Liver (tissue), 8 donors: ENCODE measurements at regions not wholly inside any gene's neighbourhood (a gene's known extent, or its start where the extent isn't known, plus 50 kb on each side); places are given as distances from the start of the nearest gene placed in this dataset.

Experiments used
- DNase-seq: peaks from one replicate; pipeline ENCODE4 v3.0.0-alpha.2; 2017; ENCODE audit warnings: low spot score
- H3K27ac ChIP-seq, 2 donors: one replicate each; pipeline ENCODE4 v1.7.0; 2013; ENCODE audit warnings: inconsistent platforms in 2 of 2, low read length in 2 of 2, control low read depth in 1 of 2, low read depth in 1 of 2, mild to moderate bottlenecking in 1 of 2
- H3K27me3 ChIP-seq, 4 donors: one replicate each; pipeline versions ENCODE4 v1.6.1 to v1.7.0; 2013; ENCODE audit warnings: low read length in 3 of 4, inconsistent platforms in 1 of 4, mild to moderate bottlenecking in 1 of 4, moderate library complexity in 1 of 4; ENCODE audit not compliant: control insufficient read depth in 4 of 4, insufficient read depth in 4 of 4
- H3K36me3 ChIP-seq, 4 donors: one replicate each; pipeline versions ENCODE4 v1.6.1 to v1.7.0; 2013; ENCODE audit warnings: low read length in 3 of 4, mild to moderate bottlenecking in 3 of 4, low read depth in 1 of 4, moderate library complexity in 1 of 4; ENCODE audit not compliant: control insufficient read depth in 4 of 4, insufficient read depth in 3 of 4
- H3K4me1 ChIP-seq, 4 donors: one replicate each; pipeline versions ENCODE4 v1.6.1 to v1.7.0; 2013; ENCODE audit warnings: low read length in 3 of 4, mild to moderate bottlenecking in 3 of 4, moderate library complexity in 1 of 4; ENCODE audit not compliant: control insufficient read depth in 4 of 4, insufficient read depth in 4 of 4
- H3K4me3 ChIP-seq, 3 donors: one replicate each; pipeline versions ENCODE4 v1.6.1 to v1.7.0; 2013; ENCODE audit warnings: low read length in 3 of 3, control low read depth in 1 of 3, low read depth in 1 of 3, mild to moderate bottlenecking in 1 of 3
- H3K9ac ChIP-seq, 2 donors: one replicate each; pipeline ENCODE4 v1.7.0; 2013; ENCODE audit warnings: low read length in 2 of 2, mild to moderate bottlenecking in 2 of 2, moderate library complexity in 2 of 2, control low read depth in 1 of 2, low read depth in 1 of 2
- H3K9me3 ChIP-seq, 4 donors: one replicate each; pipeline versions ENCODE4 v1.6.1 to v1.7.0; 2013; ENCODE audit warnings: low read length in 3 of 4; ENCODE audit not compliant: control insufficient read depth in 4 of 4
- EGR1 ChIP-seq, 2 donors: IDR thresholded peaks; 2 replicates each; pipeline ENCODE4 v1.6.1; 2016 to 2018; ENCODE audit warnings: antibody characterized with exemption in 2 of 2, low read depth in 2 of 2
- FOXA1 ChIP-seq: IDR thresholded peaks from 2 replicates; pipeline ENCODE4 v1.6.1; 2016; ENCODE audit warnings: antibody characterized with exemption
- HNF4A ChIP-seq, 2 donors: conservative IDR thresholded peaks; 2 replicates each; pipeline ENCODE4 v1.6.1; 2016; ENCODE audit warnings: antibody characterized with exemption in 2 of 2, mild to moderate bottlenecking in 2 of 2
- HNF4G ChIP-seq: IDR thresholded peaks from 2 replicates; pipeline ENCODE4 v1.6.1; 2016; ENCODE audit warnings: antibody characterized with exemption
- JUND ChIP-seq, 2 donors: IDR thresholded peaks; 2 replicates each; pipeline ENCODE4 v1.6.1; 2016; ENCODE audit warnings: antibody characterized with exemption in 2 of 2
- RAD21 ChIP-seq, 2 donors: IDR thresholded peaks; 2 replicates each; pipeline ENCODE4 v1.6.1; 2016; ENCODE audit warnings: antibody characterized with exemption in 2 of 2, mild to moderate bottlenecking in 2 of 2
- RXRA ChIP-seq, 2 donors: IDR thresholded peaks; 2 replicates each; pipeline ENCODE4 v1.6.1; 2017 to 2018; ENCODE audit warnings: antibody characterized with exemption in 2 of 2, mild to moderate bottlenecking in 1 of 2
- WGBS: extraction: QIAGEN DNeasy Blood & Tissue Kit; methylation state at CpG from one replicate; pipeline ENCODE4 v1.1.7; 2013; 5-methylcytosine and 5-hydroxymethylcytosine counted together
- TF ChIP-seq, protein P1 (sequence below): IDR thresholded peaks from 2 replicates; pipeline ENCODE4 v1.6.1; 2016; ENCODE audit warnings: antibody characterized with exemption
- TF ChIP-seq, protein P2 (sequence below): IDR thresholded peaks from 2 replicates; pipeline ENCODE4 v1.6.1; 2016; ENCODE audit warnings: antibody characterized with exemption
- TF ChIP-seq, protein P3 (sequence below): fragments of 150-350 bp; IDR thresholded peaks from 2 replicates; pipeline ENCODE4 v1.5.1; 2017; ENCODE audit warnings: improper control_type of control experiment, low read depth, low read length; ENCODE audit not compliant: missing input control
- TF ChIP-seq, protein P4 (sequence below): IDR thresholded peaks from 2 replicates; pipeline ENCODE4 v1.6.1; 2016; ENCODE audit warnings: antibody characterized with exemption, mild to moderate bottlenecking
- donor health status: healthy.
- donor health status: healthy.
- donor health status: healthy.
- donor health status: healthy.
- donor health status: healthy.

DNA sequence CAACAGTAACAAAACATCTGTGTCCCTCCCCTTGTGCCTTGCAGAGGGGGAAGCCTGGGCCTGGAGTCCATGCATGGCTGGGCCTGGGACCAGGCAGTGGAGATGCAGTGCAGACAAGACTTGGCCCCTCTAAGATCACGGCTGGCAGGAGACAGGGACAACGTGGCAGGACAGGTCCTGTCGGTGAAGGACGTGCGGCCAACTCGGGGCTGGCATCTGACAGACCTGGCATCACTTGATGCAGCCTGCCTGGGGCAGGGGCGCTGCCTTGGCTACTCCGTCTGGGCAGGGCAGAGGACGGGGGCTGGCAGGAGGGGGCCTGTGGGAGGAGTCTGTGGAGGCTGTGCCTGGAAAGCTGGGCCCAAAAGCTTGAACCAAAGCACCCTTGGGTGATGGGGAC is 112.1 kb downstream of the CPZ start:
- Histone ChIP-seq H3K4me3 (no peak overlapping the region), H3K36me3 (no peaks in the 10 kb centered on the region), H3K27ac (no peak overlapping the region), H3K9me3 (no peaks in the 10 kb centered on the region), H3K4me1 (no peaks in the 10 kb centered on the region), H3K9ac (no peak overlapping the region), H3K27me3 (peaks cover 0 to 4% (median 0%) of the 10 kb centered on the region in 4 donors)
- WGBS = 85% methylated on average over 9 of the region's 9 CpGs
- no peak for DNase-seq
- TF ChIP-seq, protein P1, sequence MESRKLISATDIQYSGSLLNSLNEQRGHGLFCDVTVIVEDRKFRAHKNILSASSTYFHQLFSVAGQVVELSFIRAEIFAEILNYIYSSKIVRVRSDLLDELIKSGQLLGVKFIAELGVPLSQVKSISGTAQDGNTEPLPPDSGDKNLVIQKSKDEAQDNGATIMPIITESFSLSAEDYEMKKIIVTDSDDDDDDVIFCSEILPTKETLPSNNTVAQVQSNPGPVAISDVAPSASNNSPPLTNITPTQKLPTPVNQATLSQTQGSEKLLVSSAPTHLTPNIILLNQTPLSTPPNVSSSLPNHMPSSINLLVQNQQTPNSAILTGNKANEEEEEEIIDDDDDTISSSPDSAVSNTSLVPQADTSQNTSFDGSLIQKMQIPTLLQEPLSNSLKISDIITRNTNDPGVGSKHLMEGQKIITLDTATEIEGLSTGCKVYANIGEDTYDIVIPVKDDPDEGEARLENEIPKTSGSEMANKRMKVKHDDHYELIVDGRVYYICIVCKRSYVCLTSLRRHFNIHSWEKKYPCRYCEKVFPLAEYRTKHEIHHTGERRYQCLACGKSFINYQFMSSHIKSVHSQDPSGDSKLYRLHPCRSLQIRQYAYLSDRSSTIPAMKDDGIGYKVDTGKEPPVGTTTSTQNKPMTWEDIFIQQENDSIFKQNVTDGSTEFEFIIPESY = no peak
- TF ChIP-seq FOXA1 (no peak), EGR1 (IDR thresholded peaks at IDR 0.05; ENCODE audit: low read depth in 2 of 2) (no peak), HNF4A (conservative IDR thresholded peaks at IDR 0.05) (no peak), JUND (IDR thresholded peaks at IDR 0.05) (no peak)
- TF ChIP-seq, protein P2, sequence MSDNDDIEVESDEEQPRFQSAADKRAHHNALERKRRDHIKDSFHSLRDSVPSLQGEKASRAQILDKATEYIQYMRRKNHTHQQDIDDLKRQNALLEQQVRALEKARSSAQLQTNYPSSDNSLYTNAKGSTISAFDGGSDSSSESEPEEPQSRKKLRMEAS = no peak

DNA sequence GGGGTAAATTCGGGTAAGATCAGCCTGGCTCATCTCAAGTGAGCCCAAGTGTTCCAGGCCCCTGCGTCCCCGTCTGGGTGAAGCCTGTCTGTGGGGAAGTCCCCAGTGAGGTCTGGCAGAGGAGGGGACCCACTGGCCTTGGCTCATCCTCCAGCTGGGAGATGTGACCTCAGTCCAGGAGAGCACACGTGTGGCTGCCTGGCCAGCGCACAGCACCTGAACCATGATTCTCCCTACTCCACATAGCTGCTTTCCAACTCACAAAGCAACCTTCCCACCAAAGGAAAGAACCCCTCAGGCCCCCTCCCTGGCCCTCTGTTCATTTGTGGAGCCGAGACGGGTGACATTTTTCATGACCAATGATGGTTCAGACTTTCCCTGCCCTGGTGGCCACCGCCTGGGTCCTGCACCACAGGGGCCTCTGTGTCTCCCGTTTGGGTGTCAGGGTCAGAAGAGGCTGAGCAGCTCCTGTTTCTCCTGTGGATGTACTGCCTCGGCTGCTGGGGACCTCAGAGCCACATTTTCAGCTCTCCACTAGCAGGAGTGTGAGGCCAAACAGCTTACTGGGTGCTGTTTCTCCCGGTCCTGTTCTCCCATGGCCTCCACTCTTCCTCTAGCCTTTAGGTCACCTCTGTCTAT is 111.4 kb downstream of the CPZ start:
- no peak for DNase-seq
- WGBS = 56% methylated on average over 11 of the region's 11 CpGs
- no peaks in the 10 kb centered on the region for H3K36me3 ChIP-seq
- no peak for TF ChIP-seq HNF4G
- TF ChIP-seq, protein P3, sequence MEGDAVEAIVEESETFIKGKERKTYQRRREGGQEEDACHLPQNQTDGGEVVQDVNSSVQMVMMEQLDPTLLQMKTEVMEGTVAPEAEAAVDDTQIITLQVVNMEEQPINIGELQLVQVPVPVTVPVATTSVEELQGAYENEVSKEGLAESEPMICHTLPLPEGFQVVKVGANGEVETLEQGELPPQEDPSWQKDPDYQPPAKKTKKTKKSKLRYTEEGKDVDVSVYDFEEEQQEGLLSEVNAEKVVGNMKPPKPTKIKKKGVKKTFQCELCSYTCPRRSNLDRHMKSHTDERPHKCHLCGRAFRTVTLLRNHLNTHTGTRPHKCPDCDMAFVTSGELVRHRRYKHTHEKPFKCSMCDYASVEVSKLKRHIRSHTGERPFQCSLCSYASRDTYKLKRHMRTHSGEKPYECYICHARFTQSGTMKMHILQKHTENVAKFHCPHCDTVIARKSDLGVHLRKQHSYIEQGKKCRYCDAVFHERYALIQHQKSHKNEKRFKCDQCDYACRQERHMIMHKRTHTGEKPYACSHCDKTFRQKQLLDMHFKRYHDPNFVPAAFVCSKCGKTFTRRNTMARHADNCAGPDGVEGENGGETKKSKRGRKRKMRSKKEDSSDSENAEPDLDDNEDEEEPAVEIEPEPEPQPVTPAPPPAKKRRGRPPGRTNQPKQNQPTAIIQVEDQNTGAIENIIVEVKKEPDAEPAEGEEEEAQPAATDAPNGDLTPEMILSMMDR = no peak
- TF ChIP-seq RXRA (IDR thresholded peaks at IDR 0.05) = no peak
- no peak for TF ChIP-seq EGR1 (IDR thresholded peaks at IDR 0.05; ENCODE audit: low read depth in 2 of 2)
- TF ChIP-seq RAD21 (IDR thresholded peaks at IDR 0.05) = no peak
- TF ChIP-seq, protein P4, sequence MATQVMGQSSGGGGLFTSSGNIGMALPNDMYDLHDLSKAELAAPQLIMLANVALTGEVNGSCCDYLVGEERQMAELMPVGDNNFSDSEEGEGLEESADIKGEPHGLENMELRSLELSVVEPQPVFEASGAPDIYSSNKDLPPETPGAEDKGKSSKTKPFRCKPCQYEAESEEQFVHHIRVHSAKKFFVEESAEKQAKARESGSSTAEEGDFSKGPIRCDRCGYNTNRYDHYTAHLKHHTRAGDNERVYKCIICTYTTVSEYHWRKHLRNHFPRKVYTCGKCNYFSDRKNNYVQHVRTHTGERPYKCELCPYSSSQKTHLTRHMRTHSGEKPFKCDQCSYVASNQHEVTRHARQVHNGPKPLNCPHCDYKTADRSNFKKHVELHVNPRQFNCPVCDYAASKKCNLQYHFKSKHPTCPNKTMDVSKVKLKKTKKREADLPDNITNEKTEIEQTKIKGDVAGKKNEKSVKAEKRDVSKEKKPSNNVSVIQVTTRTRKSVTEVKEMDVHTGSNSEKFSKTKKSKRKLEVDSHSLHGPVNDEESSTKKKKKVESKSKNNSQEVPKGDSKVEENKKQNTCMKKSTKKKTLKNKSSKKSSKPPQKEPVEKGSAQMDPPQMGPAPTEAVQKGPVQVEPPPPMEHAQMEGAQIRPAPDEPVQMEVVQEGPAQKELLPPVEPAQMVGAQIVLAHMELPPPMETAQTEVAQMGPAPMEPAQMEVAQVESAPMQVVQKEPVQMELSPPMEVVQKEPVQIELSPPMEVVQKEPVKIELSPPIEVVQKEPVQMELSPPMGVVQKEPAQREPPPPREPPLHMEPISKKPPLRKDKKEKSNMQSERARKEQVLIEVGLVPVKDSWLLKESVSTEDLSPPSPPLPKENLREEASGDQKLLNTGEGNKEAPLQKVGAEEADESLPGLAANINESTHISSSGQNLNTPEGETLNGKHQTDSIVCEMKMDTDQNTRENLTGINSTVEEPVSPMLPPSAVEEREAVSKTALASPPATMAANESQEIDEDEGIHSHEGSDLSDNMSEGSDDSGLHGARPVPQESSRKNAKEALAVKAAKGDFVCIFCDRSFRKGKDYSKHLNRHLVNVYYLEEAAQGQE = no peak
- no peak overlapping the region for H3K27ac ChIP-seq
- H3K27me3 ChIP-seq = peaks cover 0 to 4% (median 0%) of the 10 kb centered on the region in 4 donors
- no peaks in the 10 kb centered on the region for H3K4me1 ChIP-seq
- H3K9me3 ChIP-seq = no peaks in the 10 kb centered on the region
- H3K9ac ChIP-seq = no peak overlapping the region
- H3K4me3 ChIP-seq = no peak overlapping the region
